ENCODE measurements at regions not wholly inside any gene's neighbourhood (a gene's known extent, or its start where the extent isn't known, plus 50 kb on each side); places are given as distances from the start of the nearest gene placed in this dataset.

DNA sequence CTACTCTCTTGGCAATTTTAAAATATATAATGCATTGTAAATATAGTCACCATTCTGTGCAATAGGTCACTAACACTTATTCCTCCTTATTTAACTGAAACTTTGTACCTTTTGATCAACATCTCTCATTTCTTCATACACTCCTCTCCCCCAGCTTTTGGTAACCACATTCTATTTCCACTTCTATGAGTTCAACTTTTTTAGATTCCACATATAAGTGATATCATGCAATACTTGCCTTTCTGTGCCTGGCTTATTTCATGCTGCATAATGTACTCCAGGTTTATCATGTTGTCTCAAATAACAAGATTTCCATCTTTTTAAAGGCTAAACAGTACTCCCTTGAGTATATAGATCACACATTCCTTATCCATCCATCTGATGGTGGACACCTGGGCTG, 188.8 kb downstream of the NXNL2 start:
- TF ChIP-seq, protein P1, sequence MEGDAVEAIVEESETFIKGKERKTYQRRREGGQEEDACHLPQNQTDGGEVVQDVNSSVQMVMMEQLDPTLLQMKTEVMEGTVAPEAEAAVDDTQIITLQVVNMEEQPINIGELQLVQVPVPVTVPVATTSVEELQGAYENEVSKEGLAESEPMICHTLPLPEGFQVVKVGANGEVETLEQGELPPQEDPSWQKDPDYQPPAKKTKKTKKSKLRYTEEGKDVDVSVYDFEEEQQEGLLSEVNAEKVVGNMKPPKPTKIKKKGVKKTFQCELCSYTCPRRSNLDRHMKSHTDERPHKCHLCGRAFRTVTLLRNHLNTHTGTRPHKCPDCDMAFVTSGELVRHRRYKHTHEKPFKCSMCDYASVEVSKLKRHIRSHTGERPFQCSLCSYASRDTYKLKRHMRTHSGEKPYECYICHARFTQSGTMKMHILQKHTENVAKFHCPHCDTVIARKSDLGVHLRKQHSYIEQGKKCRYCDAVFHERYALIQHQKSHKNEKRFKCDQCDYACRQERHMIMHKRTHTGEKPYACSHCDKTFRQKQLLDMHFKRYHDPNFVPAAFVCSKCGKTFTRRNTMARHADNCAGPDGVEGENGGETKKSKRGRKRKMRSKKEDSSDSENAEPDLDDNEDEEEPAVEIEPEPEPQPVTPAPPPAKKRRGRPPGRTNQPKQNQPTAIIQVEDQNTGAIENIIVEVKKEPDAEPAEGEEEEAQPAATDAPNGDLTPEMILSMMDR (IDR thresholded peaks at IDR 0.05) = no peak
- TF ChIP-seq POLR2A (IDR thresholded peaks at IDR 0.05) (no peak), POLR2AphosphoS5 (IDR thresholded peaks at IDR 0.05) (no peak), EP300 (IDR thresholded peaks at IDR 0.05) (no peak)

All from suprapubic skin (tissue), 4 donors.